Vagina (tissue), 2 donors: ENCODE measurements at regions not wholly inside any gene's neighbourhood (a gene's known extent, or its start where the extent isn't known, plus 50 kb on each side); places are given as distances from the start of the nearest gene placed in this dataset.

ENCODE experiments used
- POLR2AphosphoS5 ChIP-seq, 2 donors: sonication (generic); formaldehyde crosslinking; IDR thresholded peaks; one replicate each; pipeline ENCODE4 v1.9.0; 2017; ENCODE audit warnings: antibody characterized with exemption in 2 of 2, mild to moderate bottlenecking in 2 of 2, low read depth in 1 of 2; ENCODE audit not compliant: insufficient read depth in 1 of 2
- TF ChIP-seq, protein P1 (sequence below), 3 experiments: fragments of 450-650 bp in 2 of 3; fragments of 200-600 bp in 1 of 3; sonication (generic) in 1 of 3; IDR thresholded peaks; one replicate each; pipeline ENCODE4 v1.5.1; 2017 to 2019; ENCODE audit warnings: antibody characterized with exemption in 3 of 3, mild to moderate bottlenecking in 2 of 3, moderate library complexity in 2 of 3

DNA sequence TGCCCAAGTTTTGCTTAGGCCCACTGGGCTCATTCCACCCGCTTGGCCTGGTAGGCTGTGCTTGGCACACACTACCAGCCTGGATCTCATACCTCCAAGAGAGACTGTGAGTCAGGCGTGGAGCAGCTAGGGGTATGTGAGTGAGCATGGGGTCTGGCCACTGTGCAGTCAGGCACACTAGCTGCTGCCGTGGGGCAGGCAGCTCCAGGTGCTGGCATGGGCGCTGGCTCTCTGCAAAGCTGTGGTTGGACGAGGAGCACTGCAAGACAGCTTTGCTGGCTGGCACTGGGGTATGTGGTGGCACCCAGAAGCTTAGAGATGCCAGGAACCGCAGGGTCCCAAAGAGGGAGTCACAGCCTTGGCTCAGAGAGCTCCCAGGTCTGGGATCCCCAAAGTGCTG is 377.8 kb downstream of the KCTD8 start:
- TF ChIP-seq, protein P1, sequence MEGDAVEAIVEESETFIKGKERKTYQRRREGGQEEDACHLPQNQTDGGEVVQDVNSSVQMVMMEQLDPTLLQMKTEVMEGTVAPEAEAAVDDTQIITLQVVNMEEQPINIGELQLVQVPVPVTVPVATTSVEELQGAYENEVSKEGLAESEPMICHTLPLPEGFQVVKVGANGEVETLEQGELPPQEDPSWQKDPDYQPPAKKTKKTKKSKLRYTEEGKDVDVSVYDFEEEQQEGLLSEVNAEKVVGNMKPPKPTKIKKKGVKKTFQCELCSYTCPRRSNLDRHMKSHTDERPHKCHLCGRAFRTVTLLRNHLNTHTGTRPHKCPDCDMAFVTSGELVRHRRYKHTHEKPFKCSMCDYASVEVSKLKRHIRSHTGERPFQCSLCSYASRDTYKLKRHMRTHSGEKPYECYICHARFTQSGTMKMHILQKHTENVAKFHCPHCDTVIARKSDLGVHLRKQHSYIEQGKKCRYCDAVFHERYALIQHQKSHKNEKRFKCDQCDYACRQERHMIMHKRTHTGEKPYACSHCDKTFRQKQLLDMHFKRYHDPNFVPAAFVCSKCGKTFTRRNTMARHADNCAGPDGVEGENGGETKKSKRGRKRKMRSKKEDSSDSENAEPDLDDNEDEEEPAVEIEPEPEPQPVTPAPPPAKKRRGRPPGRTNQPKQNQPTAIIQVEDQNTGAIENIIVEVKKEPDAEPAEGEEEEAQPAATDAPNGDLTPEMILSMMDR (IDR thresholded peaks at IDR 0.05), result no peak
- TF ChIP-seq POLR2AphosphoS5 (IDR thresholded peaks at IDR 0.05; ENCODE audit: insufficient read depth in 1 of 2, low read depth in 1 of 2), result no peak
